PC-9 (cell line): ENCODE measurements at regions not wholly inside any gene's neighbourhood (a gene's known extent, or its start where the extent isn't known, plus 50 kb on each side); places are given as distances from the start of the nearest gene placed in this dataset.

ENCODE experiments used
- BruUV-seq: library from RNA; stranded (reverse); fragments of 400-500 nt; replicated peaks from 2 replicates; lab custom pipeline; 2021; lab: Mats Ljungman, UMichigan
- CTCF ChIA-PET: fragments of 300-600 bp; sonication (Branson Sonifier 250); formaldehyde crosslinking; loops from one replicate; lab custom pipeline; 2022; ENCODE audit warnings: antibody characterized with exemption; lab: Charles Lee
- POLR2A ChIA-PET: fragments of 300-600 bp; sonication (Branson Sonifier 250); formaldehyde crosslinking; loops from one replicate; lab custom pipeline; 2022; ENCODE audit warnings: antibody characterized with exemption; ENCODE audit not compliant: unreplicated experiment; lab: Charles Lee
- DNase-seq, 2 experiments: peaks; one replicate each; pipeline versions ENCODE4 v3.0.0 to v3.0.0-alpha.2; 2015 to 2022; ENCODE audit warnings: mixed read lengths in 1 of 2
- H2AFZ ChIP-seq: fragments of 200-600 bp; sonication (generic); 2 replicates; pipeline ENCODE4 v1.8.1; 2017; ENCODE audit warnings: antibody characterized with exemption
- H3F3A ChIP-seq: fragments of 200-600 bp; sonication (generic); 2 replicates; pipeline ENCODE4 v1.8.1; 2017; ENCODE audit warnings: antibody characterized with exemption, mild to moderate bottlenecking, low read depth; ENCODE audit not compliant: insufficient read depth
- H3K27ac ChIP-seq: fragments of 200-600 bp; sonication (generic); 2 replicates; pipeline ENCODE4 v1.6.1; 2016; ENCODE audit warnings: mixed run types
- H3K27me3 ChIP-seq: fragments of 200-600 bp; sonication (generic); 2 replicates; pipeline ENCODE4 v1.6.1; 2016; ENCODE audit warnings: low read depth, mixed run types; ENCODE audit not compliant: insufficient read depth
- H3K36me3 ChIP-seq: fragments of 200-600 bp; sonication (generic); 2 replicates; pipeline ENCODE4 v1.6.1; 2016; ENCODE audit warnings: low read depth, mixed run types
- H3K4me1 ChIP-seq: fragments of 200-600 bp; sonication (generic); replicated peaks from 2 replicates; pipeline ENCODE4 v1.6.1; 2016; ENCODE audit warnings: mixed run types; ENCODE audit not compliant: insufficient read depth
- H3K4me2 ChIP-seq: fragments of 200-600 bp; sonication (generic); 2 replicates; pipeline ENCODE4 v1.6.1; 2017; ENCODE audit warnings: mixed run types
- H3K4me3 ChIP-seq: fragments of 200-600 bp; sonication (generic); 2 replicates; pipeline ENCODE4 v1.6.1; 2016; ENCODE audit warnings: mixed run types
- H3K79me2 ChIP-seq: fragments of 200-600 bp; sonication (generic); 2 replicates; pipeline ENCODE4 v1.6.1; 2017; ENCODE audit warnings: low read depth, mixed run types
- H3K9me2 ChIP-seq: fragments of 200-600 bp; sonication (generic); 2 replicates; pipeline ENCODE4 v1.8.1; 2017; ENCODE audit warnings: mild to moderate bottlenecking; ENCODE audit not compliant: insufficient read depth
- H3K9me3 ChIP-seq: fragments of 200-600 bp; sonication (generic); 2 replicates; pipeline ENCODE4 v1.8.1; 2016; ENCODE audit warnings: low read depth; ENCODE audit not compliant: insufficient read depth
- H4K20me1 ChIP-seq: fragments of 200-600 bp; sonication (generic); 2 replicates; pipeline ENCODE4 v1.8.1; 2017; ENCODE audit not compliant: insufficient read depth
- EZH2 ChIP-seq: fragments of 200-600 bp; sonication (generic); IDR thresholded peaks from 2 replicates; pipeline ENCODE4 v1.8.0; 2017; ENCODE audit warnings: antibody characterized with exemption, low read depth
- intact Hi-C: fragments of 100-400 bp; cut with micrococcal nuclease; formaldehyde crosslinking; loops from one replicate; pipeline ENCODE4 v1.10.0; 2022; ENCODE audit not compliant: unreplicated experiment
- TF ChIP-seq, protein P1 (sequence below): fragments of 200-600 bp; sonication (generic); conservative IDR thresholded peaks from 2 replicates; pipeline ENCODE4 v1.6.1; 2017; ENCODE audit warnings: mixed run types, antibody characterized with exemption, mild to moderate bottlenecking, moderate library complexity

GRCh38 chr13:72383646-72384045, 343.8 kb downstream of the MZT1 start:
- H3F3A ChIP-seq: no peaks in the 10 kb centered on the region
- no peaks in the 10 kb centered on the region for H3K79me2 ChIP-seq
- H3K4me1 ChIP-seq: no peaks in the 10 kb centered on the region; the same call in 1 of the 2 replicates
- H3K4me2 ChIP-seq: no peak overlapping the region
- H3K9me3 ChIP-seq: no peaks in the 10 kb centered on the region
- intact Hi-C loops: no loop called here
- DNase-seq: no peak
- H3K27ac ChIP-seq: no peak overlapping the region
- ChIA-PET CTCF (no interaction called here), POLR2A (no interaction called here)
- H4K20me1 ChIP-seq: no peaks in the 10 kb centered on the region
- no peaks in the 10 kb centered on the region for H3K36me3 ChIP-seq
- H3K27me3 ChIP-seq: no peaks in the 10 kb centered on the region
- no peak overlapping the region for H3K4me3 ChIP-seq
- BruUV-seq: no TSS peak
- TF ChIP-seq, protein P1, sequence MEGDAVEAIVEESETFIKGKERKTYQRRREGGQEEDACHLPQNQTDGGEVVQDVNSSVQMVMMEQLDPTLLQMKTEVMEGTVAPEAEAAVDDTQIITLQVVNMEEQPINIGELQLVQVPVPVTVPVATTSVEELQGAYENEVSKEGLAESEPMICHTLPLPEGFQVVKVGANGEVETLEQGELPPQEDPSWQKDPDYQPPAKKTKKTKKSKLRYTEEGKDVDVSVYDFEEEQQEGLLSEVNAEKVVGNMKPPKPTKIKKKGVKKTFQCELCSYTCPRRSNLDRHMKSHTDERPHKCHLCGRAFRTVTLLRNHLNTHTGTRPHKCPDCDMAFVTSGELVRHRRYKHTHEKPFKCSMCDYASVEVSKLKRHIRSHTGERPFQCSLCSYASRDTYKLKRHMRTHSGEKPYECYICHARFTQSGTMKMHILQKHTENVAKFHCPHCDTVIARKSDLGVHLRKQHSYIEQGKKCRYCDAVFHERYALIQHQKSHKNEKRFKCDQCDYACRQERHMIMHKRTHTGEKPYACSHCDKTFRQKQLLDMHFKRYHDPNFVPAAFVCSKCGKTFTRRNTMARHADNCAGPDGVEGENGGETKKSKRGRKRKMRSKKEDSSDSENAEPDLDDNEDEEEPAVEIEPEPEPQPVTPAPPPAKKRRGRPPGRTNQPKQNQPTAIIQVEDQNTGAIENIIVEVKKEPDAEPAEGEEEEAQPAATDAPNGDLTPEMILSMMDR: no peak
- no peak for TF ChIP-seq EZH2
- no peaks in the 10 kb centered on the region for H3K9me2 ChIP-seq
- H2AFZ ChIP-seq: no peak overlapping the region

DNA sequence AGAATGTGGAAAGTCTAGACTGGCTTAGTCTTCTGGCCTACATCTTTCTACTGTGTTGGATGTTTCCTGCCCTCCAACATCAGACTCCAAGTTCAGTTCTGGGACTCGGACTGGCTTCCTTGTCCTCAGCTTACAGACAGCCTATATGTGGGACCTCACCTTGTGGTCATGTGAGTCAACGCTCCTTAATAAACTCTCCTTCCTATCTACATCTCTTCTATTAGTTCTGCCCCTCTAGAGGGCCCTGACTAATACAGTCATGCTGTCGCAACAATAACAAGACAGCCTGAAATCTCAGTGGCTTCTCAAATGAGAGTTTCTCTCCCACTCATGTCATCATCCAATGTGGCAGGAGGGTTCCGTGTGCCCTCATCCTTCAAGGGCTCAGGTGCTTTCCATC, 347.8 kb downstream of the MZT1 start:
- Histone ChIP-seq H3K4me3 (no peak overlapping the region), H3K79me2 (no peaks in the 10 kb centered on the region), H3K9me2 (no peaks in the 10 kb centered on the region), H3F3A (no peaks in the 10 kb centered on the region), H3K4me2 (no peak overlapping the region), H3K4me1 (no peaks in the 10 kb centered on the region), H3K27me3 (no peaks in the 10 kb centered on the region), H3K9me3 (no peaks in the 10 kb centered on the region; the same call in 1 of the 2 replicates), H3K27ac (no peak overlapping the region), H2AFZ (no peak overlapping the region), H3K36me3 (no peaks in the 10 kb centered on the region), H4K20me1 (no peaks in the 10 kb centered on the region)
- TF ChIP-seq, protein P1: no peak
- no peak for DNase-seq
- BruUV-seq: no TSS peak
- CTCF ChIA-PET: no interaction called here
- intact Hi-C loops: no loop called here
- POLR2A ChIA-PET: no interaction called here

- Histone ChIP-seq H3K4me1 (no peaks in the 10 kb centered on the region), H3K9me3 (no peaks in the 10 kb centered on the region), H3K27ac (no peak overlapping the region), H3K4me3 (no peak overlapping the region), H3K9me2 (no peaks in the 10 kb centered on the region), H3F3A (no peaks in the 10 kb centered on the region), H3K4me2 (no peak overlapping the region), H2AFZ (no peak overlapping the region), H3K79me2 (no peaks in the 10 kb centered on the region), H4K20me1 (no peaks in the 10 kb centered on the region), H3K27me3 (no peaks in the 10 kb centered on the region), H3K36me3 (no peaks in the 10 kb centered on the region)
- DNase-seq: no peak
- TF ChIP-seq, protein P1: no peak
- no peak for TF ChIP-seq EZH2
- no TSS peak for BruUV-seq
- intact Hi-C loops: no loop called here
- POLR2A ChIA-PET: no interaction called here
- CTCF ChIA-PET: no interaction called here
These were observed 359.4 kb downstream of the MZT1 start for GRCh38 chr13:72368031-72368430.
